Right lung (tissue), 2 donors: ENCODE measurements at regions not wholly inside any gene's neighbourhood (a gene's known extent, or its start where the extent isn't known, plus 50 kb on each side); places are given as distances from the start of the nearest gene placed in this dataset.

Experiments used
- DNase-seq, 2 donors: peaks; one replicate each; pipeline ENCODE4 v3.0.0-alpha.2; 2013

- no peak for DNase-seq
Observed at GRCh38 chr10:58140691-58141347, 126.9 kb downstream of the IPMK start.

- no peak for DNase-seq
Observed at GRCh38 chr10:58140054-58140453, 127.6 kb downstream of the IPMK start.

GRCh38 chr10:58137813-58138212 lies 129.9 kb downstream of the IPMK start:
- DNase-seq = no peak

- no peak for DNase-seq
Observed at GRCh38 chr10:58115218-58116050, 152.3 kb downstream of the IPMK start.

- no peak for DNase-seq
Observed at GRCh38 chr10:58109731-58110130, 158.0 kb downstream of the IPMK start.

- no peak for DNase-seq
Observed at GRCh38 chr10:58107506-58107905, 160.2 kb downstream of the IPMK start.

GRCh38 chr10:58106211-58107035 lies 161.3 kb downstream of the IPMK start:
- no peak for DNase-seq

- DNase-seq = no peak
Observed at GRCh38 chr10:58104351-58104751, 163.3 kb downstream of the IPMK start.

- no peak for DNase-seq
Observed at GRCh38 chr10:58102897-58103296, 164.8 kb downstream of the IPMK start.

- no peak for DNase-seq
Observed at GRCh38 chr10:58101682-58102081, 166.0 kb downstream of the IPMK start.

GRCh38 chr10:58094985-58095718 lies 172.5 kb downstream of the IPMK start:
- DNase-seq = no peak

- no peak for DNase-seq
Observed at GRCh38 chr10:58091886-58092285, 175.8 kb downstream of the IPMK start.

- DNase-seq = no peak
Observed at GRCh38 chr10:58089739-58090138, 178.0 kb downstream of the IPMK start.

- DNase-seq = no peak
Observed at GRCh38 chr10:58087896-58088295, 179.8 kb downstream of the IPMK start.

- no peak for DNase-seq
Observed at GRCh38 chr10:58086763-58087150, 180.9 kb downstream of the IPMK start.

GRCh38 chr10:58086144-58086762 lies 181.4 kb downstream of the IPMK start:
- DNase-seq = no peak

GRCh38 chr10:58082248-58082647 lies 185.4 kb downstream of the IPMK start:
- no peak for DNase-seq

- DNase-seq = no peak
Observed at GRCh38 chr10:58081353-58081752, 186.3 kb downstream of the IPMK start.

GRCh38 chr10:58079461-58079860 lies 188.2 kb downstream of the IPMK start:
- DNase-seq = no peak

GRCh38 chr10:58072634-58073033 lies 195.1 kb downstream of the IPMK start:
- DNase-seq = no peak

- DNase-seq = no peak
Observed at GRCh38 chr10:58070956-58071355, 196.7 kb downstream of the IPMK start.
